ENCODE measurements at regions not wholly inside any gene's neighbourhood (a gene's known extent, or its start where the extent isn't known, plus 50 kb on each side); places are given as distances from the start of the nearest gene placed in this dataset.

- H3K4me3 Mint-ChIP-seq = no peak overlapping the region
- peaks cover 2% of the 10 kb centered on the region for H3K27me3 Mint-ChIP-seq (ENCODE audit: insufficient read depth, low read depth, poor library complexity)
- ATAC-seq (no peak), DNase-seq (ENCODE audit: low spot score) (no peak)
- H2AFZ ChIP-seq = no peak overlapping the region
- H3K36me3 Mint-ChIP-seq (ENCODE audit: low read depth) = no peaks in the 10 kb centered on the region
- H3K27me3 ChIP-seq (ENCODE audit: insufficient read depth) = no peaks in the 10 kb centered on the region
- no peaks in the 10 kb centered on the region for H3K4me1 ChIP-seq (ENCODE audit: insufficient read depth)
- H3K9me3 Mint-ChIP-seq = peaks cover 8% of the 10 kb centered on the region; the same call in 1 of the 3 replicates
- H3K79me2 ChIP-seq (replicated peaks; ENCODE audit: insufficient read depth) = no peaks in the 10 kb centered on the region
- 0 out of 2 replicates have a peak, but pooled peaks cover under 1% of the 10 kb centered on the region for H3K9me2 ChIP-seq (ENCODE audit: insufficient read depth)
- no peaks in the 10 kb centered on the region for H3K36me3 ChIP-seq (ENCODE audit: insufficient read depth)
- no peak overlapping the region for H3K27ac Mint-ChIP-seq
- H3K27ac ChIP-seq (ENCODE audit: low read depth) = no peak overlapping the region
- TF ChIP-seq STAT1 (IDR thresholded peaks at IDR 0.05; ENCODE audit: unreplicated experiment) (no peak), CREB1 (CRISPR knock-in tag; IDR thresholded peaks at IDR 0.05; ENCODE audit: low read depth) (no peak), ZNF331 (CRISPR knock-in tag; IDR thresholded peaks at IDR 0.05; ENCODE audit: low read depth) (no peak)
- TF ChIP-seq, protein P1, sequence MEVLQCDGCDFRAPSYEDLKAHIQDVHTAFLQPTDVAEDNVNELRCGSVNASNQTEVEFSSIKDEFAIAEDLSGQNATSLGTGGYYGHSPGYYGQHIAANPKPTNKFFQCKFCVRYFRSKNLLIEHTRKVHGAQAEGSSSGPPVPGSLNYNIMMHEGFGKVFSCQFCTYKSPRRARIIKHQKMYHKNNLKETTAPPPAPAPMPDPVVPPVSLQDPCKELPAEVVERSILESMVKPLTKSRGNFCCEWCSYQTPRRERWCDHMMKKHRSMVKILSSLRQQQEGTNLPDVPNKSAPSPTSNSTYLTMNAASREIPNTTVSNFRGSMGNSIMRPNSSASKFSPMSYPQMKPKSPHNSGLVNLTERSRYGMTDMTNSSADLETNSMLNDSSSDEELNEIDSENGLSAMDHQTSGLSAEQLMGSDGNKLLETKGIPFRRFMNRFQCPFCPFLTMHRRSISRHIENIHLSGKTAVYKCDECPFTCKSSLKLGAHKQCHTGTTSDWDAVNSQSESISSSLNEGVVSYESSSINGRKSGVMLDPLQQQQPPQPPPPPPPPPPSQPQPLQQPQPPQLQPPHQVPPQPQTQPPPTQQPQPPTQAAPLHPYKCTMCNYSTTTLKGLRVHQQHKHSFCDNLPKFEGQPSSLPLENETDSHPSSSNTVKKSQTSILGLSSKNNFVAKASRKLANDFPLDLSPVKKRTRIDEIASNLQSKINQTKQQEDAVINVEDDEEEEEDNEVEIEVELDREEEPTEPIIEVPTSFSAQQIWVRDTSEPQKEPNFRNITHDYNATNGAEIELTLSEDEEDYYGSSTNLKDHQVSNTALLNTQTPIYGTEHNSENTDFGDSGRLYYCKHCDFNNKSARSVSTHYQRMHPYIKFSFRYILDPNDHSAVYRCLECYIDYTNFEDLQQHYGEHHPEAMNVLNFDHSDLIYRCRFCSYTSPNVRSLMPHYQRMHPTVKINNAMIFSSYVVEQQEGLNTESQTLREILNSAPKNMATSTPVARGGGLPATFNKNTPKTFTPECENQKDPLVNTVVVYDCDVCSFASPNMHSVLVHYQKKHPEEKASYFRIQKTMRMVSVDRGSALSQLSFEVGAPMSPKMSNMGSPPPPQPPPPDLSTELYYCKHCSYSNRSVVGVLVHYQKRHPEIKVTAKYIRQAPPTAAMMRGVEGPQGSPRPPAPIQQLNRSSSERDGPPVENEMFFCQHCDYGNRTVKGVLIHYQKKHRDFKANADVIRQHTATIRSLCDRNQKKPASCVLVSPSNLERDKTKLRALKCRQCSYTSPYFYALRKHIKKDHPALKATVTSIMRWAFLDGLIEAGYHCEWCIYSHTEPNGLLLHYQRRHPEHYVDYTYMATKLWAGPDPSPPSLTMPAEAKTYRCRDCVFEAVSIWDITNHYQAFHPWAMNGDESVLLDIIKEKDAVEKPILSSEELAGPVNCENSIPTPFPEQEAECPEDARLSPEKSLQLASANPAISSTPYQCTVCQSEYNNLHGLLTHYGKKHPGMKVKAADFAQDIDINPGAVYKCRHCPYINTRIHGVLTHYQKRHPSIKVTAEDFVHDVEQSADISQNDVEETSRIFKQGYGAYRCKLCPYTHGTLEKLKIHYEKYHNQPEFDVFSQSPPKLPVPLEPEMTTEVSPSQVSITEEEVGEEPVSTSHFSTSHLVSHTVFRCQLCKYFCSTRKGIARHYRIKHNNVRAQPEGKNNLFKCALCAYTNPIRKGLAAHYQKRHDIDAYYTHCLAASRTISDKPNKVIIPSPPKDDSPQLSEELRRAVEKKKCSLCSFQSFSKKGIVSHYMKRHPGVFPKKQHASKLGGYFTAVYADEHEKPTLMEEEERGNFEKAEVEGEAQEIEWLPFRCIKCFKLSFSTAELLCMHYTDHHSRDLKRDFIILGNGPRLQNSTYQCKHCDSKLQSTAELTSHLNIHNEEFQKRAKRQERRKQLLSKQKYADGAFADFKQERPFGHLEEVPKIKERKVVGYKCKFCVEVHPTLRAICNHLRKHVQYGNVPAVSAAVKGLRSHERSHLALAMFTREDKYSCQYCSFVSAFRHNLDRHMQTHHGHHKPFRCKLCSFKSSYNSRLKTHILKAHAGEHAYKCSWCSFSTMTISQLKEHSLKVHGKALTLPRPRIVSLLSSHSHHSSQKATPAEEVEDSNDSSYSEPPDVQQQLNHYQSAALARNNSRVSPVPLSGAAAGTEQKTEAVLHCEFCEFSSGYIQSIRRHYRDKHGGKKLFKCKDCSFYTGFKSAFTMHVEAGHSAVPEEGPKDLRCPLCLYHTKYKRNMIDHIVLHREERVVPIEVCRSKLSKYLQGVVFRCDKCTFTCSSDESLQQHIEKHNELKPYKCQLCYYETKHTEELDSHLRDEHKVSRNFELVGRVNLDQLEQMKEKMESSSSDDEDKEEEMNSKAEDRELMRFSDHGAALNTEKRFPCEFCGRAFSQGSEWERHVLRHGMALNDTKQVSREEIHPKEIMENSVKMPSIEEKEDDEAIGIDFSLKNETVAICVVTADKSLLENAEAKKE (CRISPR knock-in tag; IDR thresholded peaks at IDR 0.05) = no peak
- H3F3A ChIP-seq (replicated peaks; ENCODE audit: low read depth) = no peaks in the 10 kb centered on the region
- H3K4me1 Mint-ChIP-seq = no peaks in the 10 kb centered on the region
- H3K4me3 ChIP-seq = no peak overlapping the region
- H3K4me2 ChIP-seq = no peak overlapping the region
- H4K20me1 ChIP-seq (replicated peaks; ENCODE audit: insufficient read depth) = no peaks in the 10 kb centered on the region
Observed at GRCh38 chr2:217382794-217383193, 522.9 kb upstream of the TNP1 start.

GRCh38 chr2:217379807-217380206 is 519.9 kb upstream of the TNP1 start:
- 0 out of 2 replicates have a peak, but pooled peaks cover 4% of the 10 kb centered on the region for H3K9me2 ChIP-seq (ENCODE audit: insufficient read depth)
- H4K20me1 ChIP-seq (replicated peaks; ENCODE audit: insufficient read depth) = no peaks in the 10 kb centered on the region
- no peak overlapping the region for H3K4me2 ChIP-seq
- no peak overlapping the region for H3K4me3 ChIP-seq
- no peaks in the 10 kb centered on the region for H3K36me3 ChIP-seq (ENCODE audit: insufficient read depth)
- H2AFZ ChIP-seq = no peak overlapping the region
- no peaks in the 10 kb centered on the region for H3K27me3 ChIP-seq (ENCODE audit: insufficient read depth)
- Mint-ChIP-seq H3K9me3 (peaks cover 9% of the 10 kb centered on the region; the same call in 1 of the 3 replicates), H3K27me3 (ENCODE audit: insufficient read depth, low read depth, poor library complexity) (no peaks in the 10 kb centered on the region), H3K36me3 (ENCODE audit: low read depth) (no peaks in the 10 kb centered on the region), H3K4me3 (no peak overlapping the region), H3K27ac (no peak overlapping the region), H3K4me1 (no peaks in the 10 kb centered on the region)
- no peaks in the 10 kb centered on the region for H3K4me1 ChIP-seq (ENCODE audit: insufficient read depth)
- H3F3A ChIP-seq (replicated peaks; ENCODE audit: low read depth) = no peaks in the 10 kb centered on the region
- no peak overlapping the region for H3K27ac ChIP-seq (ENCODE audit: low read depth)
- H3K79me2 ChIP-seq (replicated peaks; ENCODE audit: insufficient read depth) = no peaks in the 10 kb centered on the region
- no peak for DNase-seq (ENCODE audit: low spot score)
- no peak for ATAC-seq
- no peak for TF ChIP-seq EZH2phosphoT487 (IDR thresholded peaks at IDR 0.05; ENCODE audit: unreplicated experiment)
- TF ChIP-seq, protein P1 (CRISPR knock-in tag; IDR thresholded peaks at IDR 0.05) = no peak
- no peak for TF ChIP-seq ZNF331 (CRISPR knock-in tag; IDR thresholded peaks at IDR 0.05; ENCODE audit: low read depth)
- no peak for TF ChIP-seq STAT1 (IDR thresholded peaks at IDR 0.05; ENCODE audit: unreplicated experiment)
